Nephron progenitor cell (in vitro differentiated cells): ENCODE measurements at regions not wholly inside any gene's neighbourhood (a gene's known extent, or its start where the extent isn't known, plus 50 kb on each side); places are given as distances from the start of the nearest gene placed in this dataset.
"Not testable (repeated sequence)": the region's sequence is repeated elsewhere in the genome, so short reads cannot be mapped to it uniquely, and the experiment has no call there.

Experiments
- DNase-seq: peaks from one replicate; pipeline ENCODE4 v3.0.0; 2021
- H3K27ac Mint-ChIP-seq: 2 replicates; pipeline ENCODE4 v1.8.0; 2021; ENCODE audit warnings: mild to moderate bottlenecking, moderate library complexity, mixed read lengths
- H3K27me3 Mint-ChIP-seq: 2 replicates; pipeline ENCODE4 v1.8.0; 2021; ENCODE audit warnings: mild to moderate bottlenecking, low read depth, mixed read lengths; ENCODE audit not compliant: poor library complexity
- H3K36me3 Mint-ChIP-seq: 2 replicates; pipeline ENCODE4 v1.8.0; 2021; ENCODE audit warnings: low read depth, mixed read lengths
- H3K4me1 Mint-ChIP-seq: 2 replicates; pipeline ENCODE4 v1.8.0; 2021; ENCODE audit warnings: mixed read lengths
- H3K4me3 Mint-ChIP-seq: 2 replicates; pipeline ENCODE4 v1.8.0; 2021; ENCODE audit warnings: mild to moderate bottlenecking, moderate library complexity, mixed read lengths
- H3K9me3 Mint-ChIP-seq: 2 replicates; pipeline ENCODE4 v1.8.0; 2021; ENCODE audit warnings: mild to moderate bottlenecking, moderate library complexity, mixed read lengths
- TF ChIP-seq, protein P1 (sequence below): fragments of 200-600 bp; sonication (generic); IDR thresholded peaks from 2 replicates; pipeline ENCODE4 v1.5.0; 2021; ENCODE audit warnings: antibody characterized with exemption

DNA sequence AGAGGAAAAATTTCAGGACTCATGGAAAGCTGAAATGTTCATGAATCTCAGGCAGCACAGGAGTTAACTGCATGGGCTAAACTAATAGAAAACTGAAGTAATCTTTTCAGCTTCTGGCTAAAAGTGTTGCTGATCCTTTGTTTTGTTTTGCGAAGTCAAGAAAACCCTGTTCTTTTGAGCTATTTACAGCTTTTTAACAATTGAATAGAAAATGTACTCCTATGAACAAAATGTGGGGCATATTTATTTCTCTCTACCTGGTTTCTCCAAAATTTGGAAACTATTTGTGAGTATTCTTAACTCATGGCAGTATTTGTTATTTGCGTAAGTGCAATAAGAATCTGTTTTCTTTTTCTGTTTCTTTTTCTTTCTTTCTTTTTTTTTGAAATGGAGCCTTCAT lies 818.8 kb upstream of the CITED2 start:
- TF ChIP-seq, protein P1, sequence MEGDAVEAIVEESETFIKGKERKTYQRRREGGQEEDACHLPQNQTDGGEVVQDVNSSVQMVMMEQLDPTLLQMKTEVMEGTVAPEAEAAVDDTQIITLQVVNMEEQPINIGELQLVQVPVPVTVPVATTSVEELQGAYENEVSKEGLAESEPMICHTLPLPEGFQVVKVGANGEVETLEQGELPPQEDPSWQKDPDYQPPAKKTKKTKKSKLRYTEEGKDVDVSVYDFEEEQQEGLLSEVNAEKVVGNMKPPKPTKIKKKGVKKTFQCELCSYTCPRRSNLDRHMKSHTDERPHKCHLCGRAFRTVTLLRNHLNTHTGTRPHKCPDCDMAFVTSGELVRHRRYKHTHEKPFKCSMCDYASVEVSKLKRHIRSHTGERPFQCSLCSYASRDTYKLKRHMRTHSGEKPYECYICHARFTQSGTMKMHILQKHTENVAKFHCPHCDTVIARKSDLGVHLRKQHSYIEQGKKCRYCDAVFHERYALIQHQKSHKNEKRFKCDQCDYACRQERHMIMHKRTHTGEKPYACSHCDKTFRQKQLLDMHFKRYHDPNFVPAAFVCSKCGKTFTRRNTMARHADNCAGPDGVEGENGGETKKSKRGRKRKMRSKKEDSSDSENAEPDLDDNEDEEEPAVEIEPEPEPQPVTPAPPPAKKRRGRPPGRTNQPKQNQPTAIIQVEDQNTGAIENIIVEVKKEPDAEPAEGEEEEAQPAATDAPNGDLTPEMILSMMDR = no peak
- Mint-ChIP-seq H3K4me3 (no peak overlapping the region), H3K36me3 (peaks cover 10% of the 10 kb centered on the region), H3K27ac (no peak overlapping the region), H3K27me3 (no peaks in the 10 kb centered on the region), H3K9me3 (peaks cover 72% of the 10 kb centered on the region), H3K4me1 (no peaks in the 10 kb centered on the region)
- no peak for DNase-seq

- TF ChIP-seq, protein P1 = no peak
- Mint-ChIP-seq H3K36me3 (peaks cover 10% of the 10 kb centered on the region), H3K9me3 (peaks cover 82% of the 10 kb centered on the region), H3K4me3 (no peak overlapping the region), H3K27me3 (no peaks in the 10 kb centered on the region), H3K27ac (no peak overlapping the region), H3K4me1 (no peaks in the 10 kb centered on the region)
- no peak for DNase-seq
These were observed 817.6 kb upstream of the CITED2 start for GRCh38 chr6:140192018-140192417.

DNA sequence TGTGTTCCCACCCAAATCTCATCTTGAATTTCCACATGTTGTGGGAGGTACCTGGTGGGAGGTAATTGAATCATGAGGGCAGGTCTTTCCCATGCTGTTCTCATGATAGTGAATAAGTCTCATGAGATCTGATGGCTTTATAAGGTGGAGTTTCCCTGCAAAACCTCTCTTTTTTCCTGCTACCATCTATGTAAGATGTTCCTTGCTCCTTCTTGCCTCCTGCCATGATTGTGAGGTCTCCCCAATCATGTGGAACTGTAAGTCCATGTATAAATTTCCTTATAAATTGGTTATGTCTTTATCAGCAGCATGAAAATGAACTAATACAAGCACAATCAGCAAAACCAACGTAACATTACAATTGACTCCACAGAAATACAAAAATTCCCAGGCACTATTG lies 814.8 kb upstream of the CITED2 start:
- not testable (repeated sequence) for H3K36me3 Mint-ChIP-seq, DNase-seq, H3K27me3 Mint-ChIP-seq, H3K4me3 Mint-ChIP-seq, H3K27ac Mint-ChIP-seq, H3K4me1 Mint-ChIP-seq
- H3K9me3 Mint-ChIP-seq = peaks cover 72% of the 10 kb centered on the region

DNA sequence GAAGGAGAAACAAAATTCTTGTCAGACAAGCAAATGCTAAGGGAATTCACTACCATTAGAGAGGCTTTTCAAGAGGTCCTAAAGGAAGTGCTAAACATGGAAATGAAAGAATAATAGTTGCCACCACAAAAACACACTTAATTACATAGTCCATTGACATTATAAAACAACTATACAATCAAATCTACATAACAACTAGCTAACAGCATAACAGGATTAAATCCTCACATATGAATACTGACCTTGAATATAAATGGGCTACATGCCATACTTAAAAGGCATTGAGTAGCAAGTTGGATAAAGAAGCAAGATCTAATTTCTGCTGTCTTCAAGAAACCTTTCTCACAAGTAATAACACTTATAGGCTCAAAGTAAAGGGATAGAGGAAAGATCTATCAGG lies 811.5 kb upstream of the CITED2 start:
- no peak overlapping the region for H3K27ac Mint-ChIP-seq
- no peaks in the 10 kb centered on the region for H3K4me1 Mint-ChIP-seq
- H3K4me3 Mint-ChIP-seq = no peak overlapping the region
- TF ChIP-seq, protein P1 = no peak
- DNase-seq = no peak
- no peaks in the 10 kb centered on the region for H3K36me3 Mint-ChIP-seq
- peaks cover 41% of the 10 kb centered on the region for H3K9me3 Mint-ChIP-seq
- H3K27me3 Mint-ChIP-seq = no peaks in the 10 kb centered on the region

DNA sequence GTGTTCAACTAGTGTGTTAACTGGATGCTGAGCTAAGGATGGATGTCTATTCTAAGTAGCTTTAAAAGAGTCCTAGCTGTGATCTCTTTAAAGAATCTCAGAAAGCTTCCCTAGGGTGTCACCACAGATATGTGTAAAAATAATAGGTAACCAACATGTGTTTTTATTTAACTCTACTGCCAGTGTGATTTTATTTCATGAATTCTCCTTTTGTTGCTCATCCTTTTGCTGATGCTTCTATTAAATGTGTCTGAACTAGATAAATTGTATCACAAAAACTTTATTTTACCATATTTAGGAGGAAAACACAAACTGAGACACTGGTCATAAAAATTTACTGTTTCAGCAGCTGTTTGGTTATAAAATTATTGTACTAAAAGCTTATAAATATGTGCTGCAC lies 809.4 kb upstream of the CITED2 start:
- H3K36me3 Mint-ChIP-seq = no peaks in the 10 kb centered on the region
- peaks cover 21% of the 10 kb centered on the region for H3K9me3 Mint-ChIP-seq
- no peak overlapping the region for H3K27ac Mint-ChIP-seq
- H3K27me3 Mint-ChIP-seq = no peaks in the 10 kb centered on the region
- no peak for DNase-seq
- TF ChIP-seq, protein P1 = no peak
- no peak overlapping the region for H3K4me3 Mint-ChIP-seq
- H3K4me1 Mint-ChIP-seq = no peaks in the 10 kb centered on the region

GRCh38 chr6:140182821-140183220 lies 808.4 kb upstream of the CITED2 start:
- H3K27ac Mint-ChIP-seq = no peak overlapping the region
- TF ChIP-seq, protein P1 = no peak

More at GRCh38 chr6:140182821-140183220, 808.4 kb upstream of the CITED2 start:
- no peak overlapping the region for H3K4me3 Mint-ChIP-seq
- DNase-seq = no peak
- H3K9me3 Mint-ChIP-seq = peaks cover 13% of the 10 kb centered on the region
- no peaks in the 10 kb centered on the region for H3K36me3 Mint-ChIP-seq
- no peaks in the 10 kb centered on the region for H3K27me3 Mint-ChIP-seq
- H3K4me1 Mint-ChIP-seq = no peaks in the 10 kb centered on the region
